ENCODE measurements at regions not wholly inside any gene's neighbourhood (a gene's known extent, or its start where the extent isn't known, plus 50 kb on each side); places are given as distances from the start of the nearest gene placed in this dataset.

- H3K36me3 ChIP-seq (replicated peaks in 1 of 2; ENCODE audit: control insufficient read depth in 1 of 2, insufficient read depth in 2 of 2, low read length in 1 of 2) = no peaks in the 10 kb centered on the region
- H3F3A ChIP-seq (replicated peaks; ENCODE audit: insufficient read depth) = no peaks in the 10 kb centered on the region
- TF ChIP-seq YY1 (IDR thresholded peaks at IDR 0.05; ENCODE audit: low read depth) (no peak), GABPA (IDR thresholded peaks at IDR 0.05; ENCODE audit: low read depth) (no peak), CHD2 (IDR thresholded peaks at IDR 0.05; ENCODE audit: low read length, partially characterized antibody) (no peak), USF1 (IDR thresholded peaks at IDR 0.05; ENCODE audit: borderline replicate concordance, low read depth) (no peak), SIN3A (IDR thresholded peaks at IDR 0.05; ENCODE audit: borderline replicate concordance, low read depth, low read length) (no peak), RCOR1 (IDR thresholded peaks at IDR 0.05; ENCODE audit: low read length) (no peak), EP300 (IDR thresholded peaks at IDR 0.05; ENCODE audit: borderline replicate concordance in 1 of 2, low read depth in 1 of 2, low read length in 1 of 2) (no peak), MAX (IDR thresholded peaks at IDR 0.05; ENCODE audit: low read depth) (no peak), NRF1 (IDR thresholded peaks at IDR 0.05; ENCODE audit: low read depth, low read length) (no peak), GATA2 (CRISPR knock-in tag; IDR thresholded peaks at IDR 0.05) (no peak), ZBTB33 (IDR thresholded peaks at IDR 0.05; ENCODE audit: borderline replicate concordance, low read depth) (no peak), FOXJ3 (CRISPR knock-in tag; IDR thresholded peaks at IDR 0.05) (no peak), NFIC (IDR thresholded peaks at IDR 0.05; ENCODE audit: borderline replicate concordance) (no peak), SMC3 (IDR thresholded peaks at IDR 0.05; ENCODE audit: low read depth, low read length) (no peak), EZH2phosphoT487 (IDR thresholded peaks at IDR 0.05; ENCODE audit: borderline replicate concordance, low read depth) (no peak), RAD21 (IDR thresholded peaks at IDR 0.05; ENCODE audit: low read length) (no peak), ELF1 (IDR thresholded peaks at IDR 0.05) (no peak), FOSL2 (IDR thresholded peaks at IDR 0.05; ENCODE audit: borderline replicate concordance, low read depth) (no peak), RXRA (IDR thresholded peaks at IDR 0.05; ENCODE audit: borderline replicate concordance, low read depth) (no peak)
- H3K9me2 ChIP-seq = no peaks in the 10 kb centered on the region
- no peak overlapping the region for H3K9ac ChIP-seq
- no peaks in the 10 kb centered on the region for H3K79me2 ChIP-seq (ENCODE audit: insufficient read depth)
- POLR2A ChIA-PET = no interaction called here
- DNase-seq = no peak
- H3K9me3 ChIP-seq = no peaks in the 10 kb centered on the region
- no peaks in the 10 kb centered on the region for H4K20me1 ChIP-seq (ENCODE audit: insufficient read depth)
- H3K4me3 ChIP-seq (ENCODE audit: low read depth in 2 of 2, low read length in 1 of 2) = no peak overlapping the region
- H3K4me2 ChIP-seq = no peak overlapping the region
- CTCF ChIA-PET = interaction anchor here (1.2 kb wide), 1 partner anchor 905 kb away, joined by 3 read pairs; no protein-coding TSS in a partner anchor
- H2AFZ ChIP-seq (ENCODE audit: low read depth) = no peak overlapping the region
- no peaks in the 10 kb centered on the region; a peak in 1 of 4 replicates for H3K4me1 ChIP-seq (ENCODE audit: control insufficient read depth in 1 of 2, insufficient read depth in 2 of 2, low read depth in 1 of 2, low read length in 1 of 2)
- H3K27ac ChIP-seq (ENCODE audit: low read depth in 2 of 2, low read length in 1 of 2) = no peak overlapping the region
- WGBS (ENCODE audit: low lambda C conversion rate) = 66% methylated on average over 16 of the region's 20 CpGs
- H3K27me3 ChIP-seq (ENCODE audit: insufficient read depth) = no peaks in the 10 kb centered on the region
Observed at GRCh38 chr14:101288436-101289229, 272.7 kb upstream of the DIO3 start.

Measured in SK-N-SH (cell line).